ENCODE measurements at regions not wholly inside any gene's neighbourhood (a gene's known extent, or its start where the extent isn't known, plus 50 kb on each side); places are given as distances from the start of the nearest gene placed in this dataset.

GRCh38 chr1:34425046-34425445, 248.3 kb downstream of the C1orf94 start:
- no peak for ATAC-seq (ENCODE audit: low read depth)

GRCh38 chr1:34425785-34426184, 249.1 kb downstream of the C1orf94 start:
- TF ChIP-seq, protein P1, sequence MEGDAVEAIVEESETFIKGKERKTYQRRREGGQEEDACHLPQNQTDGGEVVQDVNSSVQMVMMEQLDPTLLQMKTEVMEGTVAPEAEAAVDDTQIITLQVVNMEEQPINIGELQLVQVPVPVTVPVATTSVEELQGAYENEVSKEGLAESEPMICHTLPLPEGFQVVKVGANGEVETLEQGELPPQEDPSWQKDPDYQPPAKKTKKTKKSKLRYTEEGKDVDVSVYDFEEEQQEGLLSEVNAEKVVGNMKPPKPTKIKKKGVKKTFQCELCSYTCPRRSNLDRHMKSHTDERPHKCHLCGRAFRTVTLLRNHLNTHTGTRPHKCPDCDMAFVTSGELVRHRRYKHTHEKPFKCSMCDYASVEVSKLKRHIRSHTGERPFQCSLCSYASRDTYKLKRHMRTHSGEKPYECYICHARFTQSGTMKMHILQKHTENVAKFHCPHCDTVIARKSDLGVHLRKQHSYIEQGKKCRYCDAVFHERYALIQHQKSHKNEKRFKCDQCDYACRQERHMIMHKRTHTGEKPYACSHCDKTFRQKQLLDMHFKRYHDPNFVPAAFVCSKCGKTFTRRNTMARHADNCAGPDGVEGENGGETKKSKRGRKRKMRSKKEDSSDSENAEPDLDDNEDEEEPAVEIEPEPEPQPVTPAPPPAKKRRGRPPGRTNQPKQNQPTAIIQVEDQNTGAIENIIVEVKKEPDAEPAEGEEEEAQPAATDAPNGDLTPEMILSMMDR (IDR thresholded peaks at IDR 0.05; ENCODE audit: poor library complexity, severe bottlenecking) = no peak
- ATAC-seq (ENCODE audit: low read depth) = no peak
- no peaks in the 10 kb centered on the region for H3K4me1 ChIP-seq (ENCODE audit: insufficient read depth, poor library complexity, severe bottlenecking)

More at GRCh38 chr1:34425046-34425445, 248.3 kb downstream of the C1orf94 start:
- Histone ChIP-seq H3K9me3 (ENCODE audit: severe bottlenecking) (no peaks in the 10 kb centered on the region), H3K27me3 (ENCODE audit: insufficient read depth, poor library complexity, severe bottlenecking) (no peaks in the 10 kb centered on the region), H3K27ac (ENCODE audit: poor library complexity, severe bottlenecking) (no peak overlapping the region), H3K4me3 (ENCODE audit: severe bottlenecking) (no peak overlapping the region), H3K36me3 (ENCODE audit: low read depth) (no peaks in the 10 kb centered on the region), H3K4me1 (ENCODE audit: insufficient read depth, poor library complexity, severe bottlenecking) (no peaks in the 10 kb centered on the region)
- DNase-seq (ENCODE audit: low spot score) = no peak
- TF ChIP-seq, protein P1 (IDR thresholded peaks at IDR 0.05; ENCODE audit: poor library complexity, severe bottlenecking) = no peak

GRCh38 chr1:34426325-34426896, 249.7 kb downstream of the C1orf94 start:
- Histone ChIP-seq H3K36me3 (ENCODE audit: low read depth) (no peaks in the 10 kb centered on the region), H3K27ac (ENCODE audit: poor library complexity, severe bottlenecking) (no peak overlapping the region), H3K9me3 (ENCODE audit: severe bottlenecking) (no peaks in the 10 kb centered on the region), H3K27me3 (ENCODE audit: insufficient read depth, poor library complexity, severe bottlenecking) (no peaks in the 10 kb centered on the region), H3K4me1 (ENCODE audit: insufficient read depth, poor library complexity, severe bottlenecking) (no peaks in the 10 kb centered on the region), H3K4me3 (ENCODE audit: severe bottlenecking) (no peak overlapping the region)
- TF ChIP-seq, protein P1 (IDR thresholded peaks at IDR 0.05; ENCODE audit: poor library complexity, severe bottlenecking) = no peak
- ATAC-seq (ENCODE audit: low read depth) (no peak; the same call in 2 of the 3 replicates), DNase-seq (ENCODE audit: low spot score) (no peak)

More at GRCh38 chr1:34425785-34426184, 249.1 kb downstream of the C1orf94 start:
- Histone ChIP-seq H3K4me3 (ENCODE audit: severe bottlenecking) (no peak overlapping the region), H3K36me3 (ENCODE audit: low read depth) (no peaks in the 10 kb centered on the region), H3K27ac (ENCODE audit: poor library complexity, severe bottlenecking) (no peak overlapping the region), H3K9me3 (ENCODE audit: severe bottlenecking) (no peaks in the 10 kb centered on the region), H3K27me3 (ENCODE audit: insufficient read depth, poor library complexity, severe bottlenecking) (no peaks in the 10 kb centered on the region)
- no peak for DNase-seq (ENCODE audit: low spot score)

DNA sequence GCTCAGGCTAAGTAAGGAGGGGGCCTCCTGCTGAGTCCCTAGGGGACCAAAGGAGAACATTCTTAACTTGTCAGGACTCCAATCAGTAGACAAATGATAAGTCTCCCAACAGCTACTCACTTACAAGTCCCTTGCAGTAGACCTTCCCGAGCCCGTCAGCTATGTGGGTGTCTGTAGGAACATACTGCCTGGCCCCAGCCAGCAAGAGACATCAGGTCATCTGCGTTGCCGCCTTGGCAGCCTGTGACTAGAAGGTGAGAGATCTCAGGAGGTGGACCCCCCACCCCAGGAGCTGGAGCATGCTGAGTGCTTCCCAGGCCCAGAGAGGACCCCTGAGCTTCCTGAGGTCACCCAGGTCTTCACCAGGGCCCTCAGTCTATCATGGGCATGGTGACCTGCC, 250.5 kb downstream of the C1orf94 start:
- Histone ChIP-seq H3K27ac (ENCODE audit: poor library complexity, severe bottlenecking) (no peak overlapping the region), H3K27me3 (ENCODE audit: insufficient read depth, poor library complexity, severe bottlenecking) (no peaks in the 10 kb centered on the region), H3K36me3 (ENCODE audit: low read depth) (no peaks in the 10 kb centered on the region), H3K4me3 (ENCODE audit: severe bottlenecking) (no peak overlapping the region), H3K4me1 (ENCODE audit: insufficient read depth, poor library complexity, severe bottlenecking) (no peaks in the 10 kb centered on the region), H3K9me3 (ENCODE audit: severe bottlenecking) (no peaks in the 10 kb centered on the region)
- ATAC-seq (ENCODE audit: low read depth) (no peak), DNase-seq (ENCODE audit: low spot score) (no peak)
- TF ChIP-seq, protein P1 (IDR thresholded peaks at IDR 0.05; ENCODE audit: poor library complexity, severe bottlenecking) = no peak

GRCh38 chr1:34433099-34433498, 256.4 kb downstream of the C1orf94 start:
- no peak overlapping the region for H3K4me3 ChIP-seq (ENCODE audit: severe bottlenecking)
- H3K27me3 ChIP-seq (ENCODE audit: insufficient read depth, poor library complexity, severe bottlenecking) = no peaks in the 10 kb centered on the region
- no peaks in the 10 kb centered on the region for H3K4me1 ChIP-seq (ENCODE audit: insufficient read depth, poor library complexity, severe bottlenecking)
- H3K36me3 ChIP-seq (ENCODE audit: low read depth) = no peaks in the 10 kb centered on the region
- no peak overlapping the region for H3K27ac ChIP-seq (ENCODE audit: poor library complexity, severe bottlenecking)
- no peak for ATAC-seq (ENCODE audit: low read depth)
- TF ChIP-seq, protein P1 (IDR thresholded peaks at IDR 0.05; ENCODE audit: poor library complexity, severe bottlenecking) = no peak
- no peaks in the 10 kb centered on the region for H3K9me3 ChIP-seq (ENCODE audit: severe bottlenecking)
- no peak for DNase-seq (ENCODE audit: low spot score)
